Epidermal melanocyte (primary cell): ENCODE measurements at regions not wholly inside any gene's neighbourhood (a gene's known extent, or its start where the extent isn't known, plus 50 kb on each side); places are given as distances from the start of the nearest gene placed in this dataset.

ENCODE experiments used
- DNase-seq: peaks from one replicate; pipeline ENCODE4 v3.0.0; 2011; ENCODE audit warnings: low spot score; ENCODE audit not compliant: insufficient read length

GRCh38 chr2:134118279-134119116 is 135.4 kb upstream of the MGAT5 start:
- peak; percentile 90 for DNase-seq

DNA sequence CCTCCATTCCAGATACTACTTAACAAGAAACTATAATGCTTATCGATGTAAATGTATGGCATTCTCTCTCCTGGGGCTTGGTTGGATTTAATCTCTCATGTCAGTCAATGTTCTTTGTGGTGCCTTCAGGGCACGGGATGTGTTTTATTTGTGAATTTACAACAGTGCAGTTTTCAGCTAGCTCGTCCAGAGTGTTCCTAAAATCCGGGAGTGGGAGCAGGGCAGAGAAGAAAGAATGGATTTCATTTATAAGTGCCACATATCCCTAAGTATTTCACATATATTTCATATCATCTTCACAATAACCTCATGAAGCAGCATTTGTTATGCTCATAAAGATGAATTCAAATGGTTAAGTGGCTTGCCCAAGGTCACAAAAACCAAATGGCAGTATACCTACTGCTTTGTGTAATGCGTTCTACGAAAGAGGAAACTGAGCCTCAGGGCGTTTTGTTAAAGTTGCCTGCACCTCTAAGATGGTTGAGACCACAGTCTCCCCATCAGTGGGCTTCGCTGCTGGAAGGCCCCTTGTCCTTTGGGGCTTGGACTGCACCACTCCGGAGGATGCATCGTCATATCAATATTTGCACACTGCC is 134.7 kb upstream of the MGAT5 start:
- no peak for DNase-seq

DNA sequence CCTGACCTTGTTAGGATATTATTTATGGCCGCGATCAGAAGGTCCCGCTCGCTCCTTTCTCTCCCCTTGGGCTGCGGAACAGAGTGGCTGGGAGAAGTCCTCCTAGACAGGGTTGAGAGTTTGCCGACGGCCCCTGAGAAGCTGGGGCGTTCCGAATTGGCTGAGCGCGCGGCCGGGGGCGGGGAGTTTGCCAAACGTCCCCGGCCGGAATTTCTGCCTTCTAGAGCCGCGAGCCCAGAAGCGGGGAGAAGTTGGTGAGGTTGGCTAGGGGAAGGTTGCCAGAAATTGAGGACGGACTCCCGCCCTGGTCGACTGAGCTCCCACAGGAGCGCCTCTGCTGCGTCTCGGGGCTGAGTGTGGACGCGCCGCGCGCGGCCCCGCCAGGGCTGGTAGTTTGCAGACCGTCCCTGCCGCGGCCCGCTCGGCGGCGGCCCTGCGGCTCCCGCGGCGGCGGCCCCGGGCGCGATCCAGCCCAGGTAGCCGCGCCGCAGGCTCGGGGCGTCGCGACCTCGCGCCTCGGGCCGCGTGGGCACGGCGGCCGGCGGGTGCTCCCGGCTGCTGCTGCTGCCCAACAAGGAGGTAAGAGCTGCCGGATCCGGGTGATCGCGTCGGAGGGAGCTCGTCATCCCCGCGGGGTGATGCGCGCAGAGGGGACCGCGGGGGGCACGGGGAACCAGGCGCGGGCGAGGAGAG is 134.0 kb upstream of the MGAT5 start:
- peak; percentile 96 for DNase-seq

DNA sequence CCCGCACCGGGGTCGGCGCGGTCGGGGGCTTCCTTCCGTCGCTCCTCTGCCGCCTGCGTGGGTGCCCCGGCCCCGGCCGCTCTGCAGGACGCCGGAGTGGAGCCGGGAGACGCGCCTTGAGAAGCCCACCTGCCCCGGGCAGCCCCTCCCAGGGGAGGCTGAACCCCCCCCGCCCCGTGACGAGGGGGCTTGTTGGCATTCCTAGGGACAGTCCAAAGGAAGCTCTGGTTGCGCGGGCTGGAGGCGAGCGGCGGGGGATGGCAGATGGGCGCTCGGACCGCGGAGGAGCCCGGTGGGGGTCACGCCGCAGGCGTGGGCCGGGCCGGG is 133.5 kb upstream of the MGAT5 start:
- DNase-seq = no peak

GRCh38 chr2:134120733-134121630 is 132.9 kb upstream of the MGAT5 start:
- peak; percentile 84 for DNase-seq

GRCh38 chr2:134122610-134123009 is 131.3 kb upstream of the MGAT5 start:
- DNase-seq = no peak

DNA sequence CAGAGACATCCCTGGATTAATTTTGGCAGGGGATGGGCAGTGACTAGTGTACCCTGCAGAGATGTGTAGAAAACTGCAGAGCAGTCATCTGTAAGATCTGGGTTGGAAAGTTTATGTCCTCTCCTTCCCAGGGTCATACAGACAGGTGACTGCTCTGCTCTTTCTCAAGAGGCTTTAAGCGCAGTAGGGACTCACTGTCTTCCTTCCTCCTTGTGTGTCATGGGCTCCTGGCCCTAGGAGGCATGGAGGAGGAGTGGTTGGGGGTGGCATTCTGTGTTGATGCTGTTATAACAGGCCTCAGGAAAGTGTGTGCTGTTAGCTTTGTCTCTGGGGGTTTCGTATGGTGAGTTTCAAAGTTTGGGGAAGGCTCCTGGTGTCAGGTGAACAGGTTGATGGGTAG is 130.5 kb upstream of the MGAT5 start:
- no peak for DNase-seq

- DNase-seq = no peak
Measured at GRCh38 chr2:134124047-134124753, 129.7 kb upstream of the MGAT5 start.

DNA sequence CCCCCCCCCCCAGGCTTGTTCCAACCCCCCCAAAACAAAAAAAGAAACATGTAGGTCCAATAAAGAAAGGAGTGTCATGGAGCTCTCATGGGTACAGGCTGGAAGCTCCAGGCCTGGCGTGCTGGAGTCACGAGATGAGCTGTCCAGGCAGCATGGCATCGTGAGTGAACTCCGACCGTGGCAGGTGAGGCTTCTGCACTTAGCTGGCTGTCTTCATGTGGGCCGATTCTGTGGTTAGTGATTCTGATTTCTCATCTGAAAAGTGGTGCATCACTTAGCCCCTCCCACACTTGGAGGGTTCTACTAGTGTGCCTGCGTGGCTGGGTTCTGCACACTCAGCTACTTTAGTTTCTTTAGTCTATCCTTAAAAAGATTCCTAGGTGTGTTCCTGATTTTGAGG is 126.4 kb upstream of the MGAT5 start:
- DNase-seq = no peak

GRCh38 chr2:134128746-134129145 is 125.1 kb upstream of the MGAT5 start:
- DNase-seq = no peak

DNA sequence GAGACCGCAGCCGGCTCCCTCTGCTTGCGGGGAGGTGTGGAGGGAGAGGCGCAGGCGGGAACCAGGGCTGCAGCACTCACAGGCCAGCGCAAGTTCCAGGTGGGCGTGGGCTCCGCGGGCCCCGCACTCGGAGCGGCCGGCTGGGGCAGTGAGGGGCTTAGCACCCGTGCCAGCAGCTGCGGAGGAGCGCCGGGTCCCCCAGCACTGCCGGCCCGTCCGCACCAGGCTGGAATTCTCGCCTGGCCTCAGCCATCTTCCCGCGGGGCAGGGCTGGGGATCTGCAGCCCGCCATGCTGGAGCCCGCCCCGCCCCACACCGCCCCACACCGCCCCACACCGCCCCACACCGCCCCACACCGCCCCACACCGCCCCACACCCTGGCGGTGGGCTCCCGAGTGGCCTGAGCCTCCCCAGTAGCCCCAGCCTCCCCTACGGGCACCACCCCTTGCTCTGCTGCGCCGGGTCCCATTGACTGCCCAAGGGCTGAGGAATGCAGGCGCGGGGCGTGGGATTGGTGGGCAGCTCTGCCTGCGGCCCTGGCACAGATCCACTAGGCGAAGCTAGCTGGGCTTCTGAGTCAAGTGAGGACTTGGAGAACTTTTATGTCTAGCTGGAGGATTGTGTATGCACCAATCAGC is 123.9 kb upstream of the MGAT5 start:
- no peak for DNase-seq

DNA sequence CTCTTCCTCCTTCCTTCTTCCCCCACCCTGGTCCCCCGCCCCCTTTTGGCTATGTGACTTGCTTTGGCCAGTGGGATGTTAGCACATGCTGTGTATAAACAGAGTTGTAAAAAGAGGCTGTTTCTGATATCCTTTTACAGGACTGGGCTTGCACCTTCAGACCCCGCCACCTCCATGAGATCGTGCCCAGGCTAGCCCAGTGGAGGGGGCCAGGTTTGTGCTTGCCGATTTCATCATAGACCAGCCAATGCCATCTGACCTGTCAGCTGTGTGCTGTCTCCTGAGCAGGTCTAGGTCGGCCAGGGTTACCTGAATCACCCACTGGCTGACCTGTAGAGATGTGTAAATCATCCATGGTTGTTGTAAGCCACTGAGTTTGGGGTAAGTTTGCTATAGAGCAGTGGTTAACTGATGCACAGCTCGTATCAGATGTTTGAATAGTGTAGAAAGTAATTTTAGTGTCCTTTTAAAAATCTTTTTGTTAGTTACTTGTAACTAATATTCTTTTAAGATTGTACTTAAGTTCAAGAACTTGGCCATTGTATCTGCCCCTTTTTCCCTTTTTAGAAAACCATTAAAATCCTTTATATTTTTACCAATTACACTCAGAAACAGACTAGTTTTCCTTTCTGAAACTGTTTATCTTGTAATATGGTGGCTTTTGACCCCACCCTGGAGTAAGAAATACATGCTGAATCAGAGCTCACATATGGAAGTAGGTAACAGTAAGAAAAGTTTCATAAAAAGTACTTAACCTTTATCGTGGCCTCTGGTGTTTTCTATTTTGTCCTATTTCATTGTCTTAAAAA is 122.0 kb upstream of the MGAT5 start:
- DNase-seq = no peak

- no peak for DNase-seq
Measured at GRCh38 chr2:134132490-134132857, 121.4 kb upstream of the MGAT5 start.

DNA sequence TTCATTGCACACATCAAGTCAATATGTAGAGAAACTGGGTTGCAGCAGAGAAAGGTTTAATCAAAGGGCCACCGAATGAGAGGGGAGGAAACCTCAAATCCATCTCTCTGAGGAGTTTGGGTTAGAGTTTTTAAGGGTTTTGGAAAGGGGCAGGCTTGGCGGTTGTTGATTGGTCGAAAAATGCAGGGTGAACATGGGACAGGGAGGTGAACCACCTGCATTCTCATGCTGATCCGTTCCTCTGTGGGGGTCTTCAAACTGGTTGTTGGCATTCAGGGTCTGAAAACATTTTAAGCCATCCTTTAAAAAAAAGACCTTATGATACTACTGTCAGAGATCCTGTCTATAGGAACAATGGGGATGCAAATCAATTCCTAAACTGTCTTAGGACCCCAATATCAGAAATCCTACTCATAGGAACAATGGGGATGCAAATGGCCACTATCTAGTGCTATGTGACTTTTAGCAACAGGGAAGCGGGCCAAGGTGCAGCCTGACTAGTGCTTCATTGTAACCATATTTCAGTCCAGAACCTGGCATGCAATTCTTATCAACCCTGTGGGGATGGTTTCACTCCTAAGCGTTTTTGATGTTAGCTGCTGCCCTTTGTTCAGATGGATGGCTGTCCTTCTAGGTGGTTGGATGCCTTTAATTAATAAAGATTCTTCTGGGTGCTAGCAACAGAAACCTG is 120.1 kb upstream of the MGAT5 start:
- no peak for DNase-seq

DNA sequence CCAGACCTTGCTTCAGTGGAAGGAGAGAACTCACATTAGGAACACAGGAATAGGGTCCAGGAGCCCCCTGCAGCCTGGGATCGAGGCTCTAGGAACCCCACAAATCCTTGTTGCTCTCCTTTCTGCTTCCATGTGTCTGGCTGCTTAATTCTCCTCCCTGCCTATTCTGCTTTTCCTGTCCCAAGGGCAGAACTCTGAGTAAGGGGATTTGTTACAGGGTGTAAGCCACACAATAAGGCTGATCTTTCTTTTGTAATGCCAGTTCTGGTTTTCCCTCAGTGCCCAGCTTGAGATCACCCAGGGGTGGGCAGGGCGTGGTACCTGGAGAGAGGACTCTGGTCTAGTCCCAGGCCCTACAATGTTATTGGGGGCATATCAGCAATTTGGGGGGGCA is 119.6 kb upstream of the MGAT5 start:
- no peak for DNase-seq

- no peak for DNase-seq
Measured at GRCh38 chr2:134134827-134135226, 119.0 kb upstream of the MGAT5 start.

DNA sequence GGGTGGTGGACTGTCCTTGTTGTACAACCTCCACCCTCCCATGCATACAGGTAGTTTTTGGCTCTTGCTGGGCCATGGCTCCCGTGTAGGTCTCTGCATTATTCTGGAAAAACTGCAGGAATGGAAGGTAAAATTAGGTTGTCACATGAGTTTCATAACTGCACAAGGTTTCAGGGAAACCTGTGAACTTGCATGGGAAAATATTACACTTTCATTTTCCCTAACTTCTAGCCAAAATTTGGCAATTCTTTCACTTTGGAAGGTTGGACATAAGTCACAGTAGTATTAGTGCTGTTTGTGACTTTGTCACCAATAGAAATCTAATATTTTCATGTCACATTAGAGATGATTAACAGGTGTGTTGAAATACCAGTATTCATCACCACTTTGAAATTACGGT is 118.1 kb upstream of the MGAT5 start:
- no peak for DNase-seq

DNA sequence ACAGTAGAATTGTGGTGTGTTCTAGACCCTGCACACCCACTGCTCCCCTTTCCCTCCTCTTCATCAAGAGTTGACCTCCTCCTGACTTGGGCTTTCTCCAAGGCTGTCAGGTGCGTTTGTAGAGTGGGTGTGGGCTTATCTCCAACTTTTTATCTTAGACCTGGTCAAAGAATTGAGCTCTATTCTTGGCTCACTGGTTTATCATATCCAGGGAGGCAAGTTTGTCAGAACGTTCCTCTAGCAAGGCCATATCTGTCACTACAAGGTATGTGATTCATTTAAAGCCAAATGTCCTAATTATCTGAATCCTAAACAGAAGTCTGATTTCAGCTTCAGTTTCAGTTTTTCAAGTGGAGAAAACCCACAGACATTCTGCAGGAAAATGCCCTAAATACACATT is 117.1 kb upstream of the MGAT5 start:
- DNase-seq = no peak

- DNase-seq = peak; percentile 67
Measured at GRCh38 chr2:134137182-134137611, 116.7 kb upstream of the MGAT5 start.
